NCI-H1436 (cell line): ENCODE measurements at regions not wholly inside any gene's neighbourhood (a gene's known extent, or its start where the extent isn't known, plus 50 kb on each side); places are given as distances from the start of the nearest gene placed in this dataset.

Source experiments
- DNase-seq: peaks from one replicate; lab custom pipeline; 2025; lab: John Stamatoyannopoulos, UW

DNA sequence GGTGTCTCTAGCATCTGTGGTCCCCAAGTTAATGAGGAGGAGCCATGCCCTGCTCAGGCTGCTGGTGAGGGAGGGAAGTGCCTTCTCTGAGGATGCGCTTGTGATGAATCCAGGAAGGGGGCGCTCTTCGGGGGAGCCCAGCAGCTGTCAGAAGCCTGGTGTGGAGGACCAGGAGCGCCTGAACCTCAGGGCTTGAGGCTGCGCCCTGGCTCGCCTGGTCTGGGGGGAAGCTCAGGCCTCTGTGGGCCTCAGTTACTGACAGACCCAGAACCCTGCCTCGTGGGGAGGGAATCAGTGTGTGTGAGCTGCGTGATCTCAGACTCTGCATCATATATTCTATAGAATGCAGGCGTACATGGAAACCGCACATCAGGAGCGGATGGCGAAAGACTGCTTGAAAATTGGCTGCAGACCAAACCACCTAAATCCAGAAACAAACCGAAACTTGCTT lies 126.1 kb downstream of the SEC14L1 start:
- DNase-seq = no peak

DNA sequence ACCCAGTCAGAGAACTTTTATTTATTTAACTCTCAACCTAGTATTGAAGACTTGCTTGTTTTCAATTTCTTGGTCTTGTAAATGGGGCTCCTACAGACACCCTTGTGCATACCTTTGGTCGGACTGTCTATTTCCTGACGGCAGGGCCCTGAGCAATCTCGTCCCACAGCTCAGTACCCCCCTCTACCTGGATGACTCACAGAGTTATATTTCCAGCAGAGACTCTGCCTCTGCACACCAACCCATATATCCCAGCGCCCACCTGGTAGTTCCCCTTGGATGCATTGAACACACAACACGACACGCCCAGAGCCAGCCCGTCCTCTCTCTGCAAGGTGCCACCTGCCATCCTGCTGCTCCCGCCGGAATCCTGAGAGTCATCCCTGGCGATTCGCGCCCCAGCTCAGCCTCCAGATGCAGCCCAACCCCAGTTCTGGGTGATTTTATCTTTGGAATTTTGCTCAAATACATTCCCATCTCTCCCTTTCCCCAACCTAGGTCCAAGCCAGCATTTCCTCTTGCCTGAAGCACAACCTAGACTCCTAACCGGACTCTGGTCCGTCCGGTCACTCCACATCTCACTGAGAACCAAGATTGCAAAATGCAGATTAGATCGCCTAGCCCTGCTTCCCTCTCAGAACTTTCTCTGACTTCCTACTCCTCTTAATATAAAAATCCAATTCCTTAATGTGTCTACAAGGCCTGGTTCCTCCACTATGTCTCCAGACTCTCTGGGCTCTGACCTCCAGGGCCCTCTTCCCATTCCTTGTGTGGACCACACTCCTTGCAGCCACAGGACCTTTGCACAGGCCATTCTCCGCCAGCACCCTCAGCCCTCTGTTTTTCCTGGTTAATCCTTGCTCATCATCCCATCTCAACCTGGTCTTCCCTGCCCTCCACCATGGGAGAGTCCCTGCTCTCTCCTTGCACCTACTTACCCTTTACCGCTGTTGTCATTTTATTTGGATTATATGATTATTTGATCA lies 129.2 kb downstream of the SEC14L1 start:
- no peak for DNase-seq

DNA sequence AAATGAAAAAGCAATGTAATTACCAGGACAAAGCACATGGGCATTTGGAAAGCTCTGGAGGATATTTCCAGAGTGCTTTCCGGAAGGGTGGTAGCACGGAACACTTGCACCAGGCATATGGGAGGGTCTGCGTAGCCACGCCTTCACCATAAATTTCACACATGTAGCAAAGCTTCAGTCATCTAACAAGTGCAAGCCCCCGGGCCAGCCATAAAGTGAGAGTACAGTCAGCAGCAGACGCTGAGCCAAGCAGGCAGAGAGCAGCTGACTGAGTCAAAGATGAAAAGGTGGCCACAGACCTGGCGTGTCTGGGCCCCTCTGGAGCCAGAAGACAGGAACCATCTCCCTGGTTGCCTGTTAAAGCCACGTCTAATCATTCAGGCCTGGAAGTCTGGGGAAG lies 130.6 kb downstream of the SEC14L1 start:
- no peak for DNase-seq

DNA sequence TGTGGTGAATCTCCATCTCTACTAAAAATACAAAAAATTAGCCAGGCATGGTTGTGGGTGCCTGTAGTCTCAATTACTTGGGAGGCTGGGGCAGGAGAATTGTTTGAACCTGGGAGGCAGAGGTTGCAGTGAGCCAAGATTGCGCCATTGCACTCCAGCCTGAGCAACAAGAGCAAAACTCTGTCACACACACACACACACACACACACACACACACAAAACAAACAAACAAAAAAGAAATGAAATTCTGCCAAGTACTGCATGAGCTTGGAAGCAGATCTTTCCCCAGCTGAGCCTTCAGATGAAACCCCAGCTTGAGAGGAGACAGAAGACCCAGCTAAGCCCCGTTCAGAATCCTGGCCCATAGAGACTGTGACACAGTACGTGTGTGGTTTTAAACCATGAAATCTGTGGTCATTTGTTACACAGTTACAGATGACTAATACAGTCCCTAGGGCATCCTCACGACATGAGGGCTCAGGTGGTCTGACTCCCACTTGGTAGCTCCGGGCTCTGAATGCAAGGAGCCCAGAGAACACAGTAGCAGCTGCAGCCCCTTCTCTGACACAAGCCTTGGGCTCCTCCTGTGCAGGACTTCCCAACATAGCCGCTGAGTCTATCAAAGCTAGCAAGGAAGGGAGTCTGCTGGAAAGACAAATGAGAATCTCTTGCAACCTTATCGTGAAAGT lies 132.8 kb downstream of the SEC14L1 start:
- DNase-seq = no peak

DNA sequence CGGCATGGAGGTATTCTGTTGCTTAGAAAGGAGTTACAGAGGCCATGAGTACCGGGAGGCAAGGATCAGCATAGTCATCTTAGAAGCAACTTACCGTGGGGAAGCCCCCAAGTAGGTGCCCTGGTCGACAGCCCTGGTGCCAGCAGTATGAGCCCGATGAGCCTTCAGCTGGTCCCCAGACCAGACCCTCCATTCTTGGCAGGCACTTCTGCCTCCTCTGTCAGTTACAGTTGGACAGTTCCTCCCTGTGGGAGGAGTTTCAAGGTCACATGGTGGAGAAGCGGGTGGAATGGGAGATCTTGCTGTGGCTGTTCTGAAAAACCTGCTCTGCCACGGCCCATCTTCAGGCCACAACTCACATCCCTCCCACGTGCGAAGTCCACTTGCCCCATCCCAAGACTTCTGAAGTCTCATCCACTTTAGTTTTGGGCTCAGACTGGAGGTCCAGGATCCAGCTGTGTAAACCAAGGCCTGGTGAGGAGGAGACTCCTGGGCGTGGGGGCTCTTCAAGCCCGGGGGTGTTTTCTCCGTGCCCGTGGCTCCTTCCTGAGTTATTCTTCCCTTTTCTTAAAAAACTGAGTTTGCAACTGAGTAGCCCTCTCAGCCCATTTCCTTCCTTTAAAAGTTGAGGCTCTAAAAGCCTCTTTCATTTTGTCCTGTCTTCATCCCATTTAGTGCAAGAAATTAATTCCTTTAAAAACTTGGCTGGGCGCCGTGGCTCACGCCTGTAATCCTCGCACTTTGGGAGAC lies 133.5 kb downstream of the SEC14L1 start:
- no peak for DNase-seq

DNA sequence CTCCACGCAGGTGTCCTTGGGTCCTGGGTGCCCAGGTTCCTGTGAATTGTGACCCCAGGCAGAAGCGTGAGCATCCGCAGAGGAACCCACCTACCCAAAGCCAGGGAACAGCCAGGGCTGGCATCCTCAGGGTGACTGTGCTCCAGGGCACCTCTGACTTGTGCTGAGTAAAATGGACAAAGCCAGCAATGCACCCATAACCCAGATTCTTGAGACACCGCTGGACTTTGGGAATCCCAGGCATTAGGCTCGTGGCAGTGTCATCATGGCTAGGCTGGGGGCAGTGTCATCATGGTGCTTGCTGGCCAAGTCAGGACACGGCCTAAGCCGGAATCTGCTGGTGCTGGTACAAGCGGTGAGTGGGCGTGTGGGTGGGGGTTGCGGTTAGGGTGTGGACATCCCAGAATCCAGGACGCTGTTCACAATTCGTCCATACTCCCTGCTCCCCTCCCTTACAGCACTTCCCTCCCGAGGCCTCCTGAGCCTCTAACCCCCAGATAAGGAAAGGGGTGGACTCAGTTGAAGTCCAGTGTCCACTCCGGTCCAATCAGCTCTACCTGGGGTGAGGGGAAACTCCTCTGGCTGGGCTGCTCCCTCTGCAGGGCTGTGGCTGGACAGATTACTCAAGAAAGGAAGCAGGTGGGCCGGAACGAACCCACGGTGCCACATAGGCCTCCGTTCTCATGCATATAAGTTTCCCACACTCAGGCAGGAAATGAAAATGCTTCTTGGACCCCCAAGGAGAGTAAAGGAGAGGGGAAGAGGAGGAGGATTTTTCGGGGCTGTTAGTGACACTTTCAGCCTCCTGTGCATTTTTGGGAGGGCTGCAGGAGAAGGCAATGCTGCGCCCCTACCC lies 138.9 kb downstream of the SEC14L1 start:
- DNase-seq = no peak

DNA sequence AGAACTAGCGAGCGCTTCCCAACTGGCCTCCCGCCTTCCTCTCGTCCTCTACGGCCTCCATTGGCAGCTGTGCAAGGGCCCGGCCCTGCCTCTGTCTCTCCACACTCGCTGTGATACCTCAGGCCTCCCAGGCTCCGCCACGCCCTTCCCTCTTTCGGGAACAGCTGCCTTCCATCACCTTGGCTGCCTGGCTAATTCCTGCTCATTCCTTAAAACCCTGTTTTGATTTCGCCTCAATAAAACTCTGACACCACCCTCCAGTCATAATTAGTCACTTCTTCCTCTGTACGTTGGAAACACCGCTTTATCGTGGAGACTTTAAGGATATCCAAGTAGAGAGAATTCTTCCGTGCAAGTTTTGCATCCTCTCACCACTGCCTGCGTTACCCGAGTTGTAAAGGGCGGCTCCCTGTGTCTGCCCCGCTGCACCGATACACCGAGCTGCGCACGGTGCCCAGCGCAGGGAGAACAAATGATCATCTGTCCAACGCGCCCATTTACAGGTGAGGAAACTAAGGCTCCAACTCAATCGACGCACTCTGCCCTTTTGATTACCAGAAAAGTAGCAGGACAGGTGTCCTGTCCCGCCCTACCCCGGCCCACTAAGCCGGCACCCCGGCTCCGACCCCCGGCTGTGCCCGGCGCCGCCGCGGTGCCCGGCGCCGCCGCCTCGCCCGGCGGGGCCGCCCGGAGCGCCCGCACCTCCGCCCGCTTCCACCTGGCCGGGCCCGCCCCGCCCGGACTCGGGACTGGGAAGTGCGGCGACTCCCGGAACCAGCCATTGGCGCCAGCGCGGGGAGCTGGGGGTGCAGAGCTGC lies 139.7 kb downstream of the SEC14L1 start:
- no peak for DNase-seq

DNA sequence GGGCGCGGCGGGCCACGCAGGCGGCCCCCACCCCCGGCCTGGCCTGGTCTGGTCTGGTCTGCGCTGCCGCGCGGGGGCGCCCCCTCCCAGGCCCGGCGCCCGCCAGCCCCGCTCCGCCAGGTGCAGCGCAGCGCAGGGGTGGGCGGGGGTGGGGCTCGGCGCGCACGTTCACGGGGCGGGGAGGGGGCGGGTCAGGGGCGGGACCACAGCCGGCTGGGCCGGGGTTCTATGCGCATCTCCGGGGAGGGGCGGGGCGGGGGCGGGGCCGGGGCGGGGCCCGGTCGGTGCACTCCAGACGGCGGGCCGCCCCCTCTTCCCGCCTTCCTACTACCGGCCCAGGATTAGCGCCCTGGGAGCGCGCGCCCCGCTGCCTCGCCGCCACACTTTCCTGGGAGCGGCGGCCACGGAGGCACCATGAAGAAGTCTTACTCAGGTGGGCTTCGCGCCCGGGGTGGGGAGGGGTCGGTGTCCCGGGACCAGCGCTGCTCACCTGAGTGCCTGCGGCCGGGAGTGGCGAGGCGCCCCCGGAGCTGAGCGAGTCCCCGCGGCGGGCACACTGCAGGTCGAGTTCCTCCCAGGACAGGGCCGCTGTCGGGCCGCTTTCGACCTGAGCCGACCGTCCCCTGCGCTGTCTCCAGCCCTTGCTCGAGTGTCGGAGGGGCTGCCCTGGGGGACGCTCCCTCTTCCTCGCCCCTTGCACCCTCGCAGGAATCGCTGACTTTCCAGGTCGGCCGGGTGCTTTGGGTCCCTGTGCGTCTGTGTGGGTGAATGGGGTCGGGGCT lies 140.5 kb downstream of the SEC14L1 start:
- peak; percentile 79 for DNase-seq

DNA sequence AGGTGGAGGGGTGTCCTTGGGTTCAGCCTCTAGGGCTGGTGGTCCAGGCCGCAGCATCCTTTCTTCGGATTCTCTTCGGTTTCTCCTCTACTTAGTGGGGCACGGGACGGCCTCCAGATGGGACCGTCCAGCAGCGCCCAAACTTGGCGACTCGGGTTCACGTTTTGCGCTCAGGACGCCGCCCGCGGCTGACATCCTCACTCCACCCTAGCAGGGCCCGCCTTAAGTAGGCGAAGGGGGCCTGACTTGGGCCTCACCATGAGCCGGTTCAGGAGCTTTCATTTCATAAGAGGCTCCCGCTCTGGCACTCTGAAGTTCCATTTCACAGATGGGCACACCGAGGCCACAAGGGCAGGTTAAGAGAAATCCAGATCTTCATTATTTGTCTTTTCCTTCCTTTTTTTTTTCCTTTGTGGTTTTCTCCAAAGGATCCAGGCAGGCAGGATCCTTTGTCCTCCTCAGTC lies 141.2 kb downstream of the SEC14L1 start:
- DNase-seq = no peak

DNA sequence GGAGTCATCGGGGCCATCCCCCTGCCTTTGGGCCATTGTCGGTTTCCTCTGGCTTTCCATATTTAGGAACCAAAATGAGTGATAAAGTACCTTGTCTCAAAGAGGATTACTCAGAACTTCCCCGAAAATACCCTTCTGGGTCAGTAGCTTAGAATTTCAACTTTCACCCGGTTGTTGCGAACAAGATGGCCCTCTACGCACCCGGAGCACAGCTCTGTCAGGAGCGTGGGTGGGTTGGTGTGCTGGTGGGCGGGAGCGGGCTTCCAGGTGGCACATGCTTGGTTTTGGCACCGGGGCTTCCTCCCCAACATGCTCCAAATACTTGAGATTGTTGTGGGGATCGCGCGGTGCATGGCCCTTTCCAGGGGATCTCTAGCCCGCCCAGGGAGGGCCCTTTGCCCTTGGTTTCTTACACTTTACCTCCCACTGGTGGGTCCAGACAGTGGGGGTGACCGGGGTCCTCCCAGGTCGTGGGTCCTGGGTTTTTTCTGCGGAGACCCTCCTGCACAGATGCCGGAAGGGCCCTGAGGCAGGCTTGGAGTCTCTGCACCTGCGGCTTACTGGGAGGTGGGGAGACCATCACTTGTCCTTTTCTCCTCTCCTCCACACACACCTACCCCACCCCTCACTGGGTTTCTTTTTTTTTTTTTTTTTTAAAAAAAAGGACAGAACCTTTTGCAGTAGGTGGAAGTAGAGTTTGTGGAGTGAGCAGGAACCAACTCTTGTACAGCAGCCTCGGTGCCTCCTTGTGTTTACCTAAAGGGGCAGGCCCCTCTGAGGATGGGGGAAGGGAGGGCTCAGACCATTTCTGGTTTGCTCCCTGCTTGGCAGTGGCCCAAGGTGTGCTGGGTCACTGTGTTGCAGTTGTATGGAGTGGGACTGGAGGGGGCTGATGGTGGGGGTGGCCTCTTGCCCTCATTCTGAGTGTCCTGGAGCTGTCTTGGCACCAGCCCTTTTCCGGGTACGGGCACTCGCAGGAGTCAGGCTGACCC lies 142.1 kb downstream of the SEC14L1 start:
- DNase-seq = no peak

DNA sequence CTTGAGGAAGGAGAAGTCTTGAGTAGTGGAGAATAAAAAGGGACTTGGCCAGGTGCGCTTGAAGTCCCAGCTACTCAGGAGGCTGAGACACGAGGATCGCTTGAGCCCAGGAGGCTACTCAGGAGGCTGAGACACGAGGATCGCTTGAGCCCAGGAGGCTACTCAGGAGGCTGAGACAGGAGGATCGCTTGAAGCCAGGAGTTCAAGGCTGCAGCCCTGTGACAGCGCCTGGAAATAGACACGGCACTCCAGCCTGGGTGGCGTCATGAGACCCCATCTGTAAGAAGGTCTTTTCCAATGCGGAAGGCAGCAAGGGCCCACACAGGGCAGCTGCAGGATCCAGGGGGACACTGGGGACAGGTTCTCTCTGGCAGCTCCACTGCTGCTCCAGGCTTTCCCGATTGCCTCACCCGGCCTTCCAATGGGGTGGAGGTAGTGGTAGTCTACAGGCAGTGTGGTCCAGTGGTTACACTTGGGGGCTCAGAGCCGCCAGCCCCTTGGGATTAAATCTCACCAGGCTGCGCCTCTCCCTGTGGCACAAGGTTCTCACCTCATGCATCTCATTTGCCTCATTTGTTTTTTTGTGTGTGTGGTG lies 143.4 kb downstream of the SEC14L1 start:
- no peak for DNase-seq

DNA sequence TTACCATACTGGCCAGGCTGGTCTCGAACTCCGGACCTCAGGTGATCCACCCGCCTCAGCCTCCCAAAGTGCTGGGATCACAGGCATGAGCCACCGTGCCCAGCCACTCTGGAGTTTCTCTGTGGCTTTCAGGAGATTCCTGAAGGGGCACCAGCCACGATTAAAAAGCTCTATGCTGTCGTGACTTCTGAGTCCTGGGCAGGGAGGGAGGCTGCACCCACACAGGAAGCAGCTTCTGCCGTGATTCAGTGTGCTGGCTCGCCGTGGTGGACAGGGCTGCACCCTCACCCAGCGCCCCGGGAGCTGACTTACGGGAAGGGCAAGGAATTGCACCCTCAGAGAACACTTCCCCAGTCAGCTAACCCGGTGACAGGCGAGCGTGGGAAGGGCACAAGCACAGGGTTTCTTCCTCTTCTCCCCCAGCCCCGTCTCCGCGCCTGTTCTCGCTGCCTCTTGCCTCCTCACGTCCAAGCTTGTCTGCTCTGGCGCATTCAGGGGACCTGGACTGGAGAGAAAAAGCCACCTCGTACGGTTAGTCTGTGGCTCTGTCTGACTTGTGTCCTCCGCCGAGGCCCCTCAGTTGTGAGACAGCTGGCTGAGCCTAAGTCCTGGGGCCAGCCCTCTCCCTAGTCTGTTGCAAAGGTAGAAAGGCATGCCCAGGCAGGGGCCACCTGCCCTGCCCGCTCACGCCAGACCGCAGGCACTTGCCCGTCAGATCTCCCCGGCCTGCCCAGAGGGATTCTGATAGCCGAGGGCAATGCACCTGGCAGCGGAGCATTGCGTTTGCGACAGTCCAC lies 145.0 kb downstream of the SEC14L1 start:
- DNase-seq = no peak

DNA sequence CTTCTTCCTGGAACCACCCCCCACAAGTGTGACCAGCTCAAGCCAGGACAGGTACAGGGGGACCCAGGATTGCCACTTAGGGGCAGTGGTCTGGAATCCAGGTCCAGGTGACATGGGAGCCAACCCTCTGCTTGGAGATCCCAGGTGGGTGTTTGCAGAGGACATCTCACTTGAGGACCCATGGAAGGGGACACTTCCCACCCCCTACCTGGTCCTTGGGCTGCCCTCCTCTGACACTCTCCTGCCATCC lies 145.5 kb downstream of the SEC14L1 start:
- DNase-seq = no peak

DNA sequence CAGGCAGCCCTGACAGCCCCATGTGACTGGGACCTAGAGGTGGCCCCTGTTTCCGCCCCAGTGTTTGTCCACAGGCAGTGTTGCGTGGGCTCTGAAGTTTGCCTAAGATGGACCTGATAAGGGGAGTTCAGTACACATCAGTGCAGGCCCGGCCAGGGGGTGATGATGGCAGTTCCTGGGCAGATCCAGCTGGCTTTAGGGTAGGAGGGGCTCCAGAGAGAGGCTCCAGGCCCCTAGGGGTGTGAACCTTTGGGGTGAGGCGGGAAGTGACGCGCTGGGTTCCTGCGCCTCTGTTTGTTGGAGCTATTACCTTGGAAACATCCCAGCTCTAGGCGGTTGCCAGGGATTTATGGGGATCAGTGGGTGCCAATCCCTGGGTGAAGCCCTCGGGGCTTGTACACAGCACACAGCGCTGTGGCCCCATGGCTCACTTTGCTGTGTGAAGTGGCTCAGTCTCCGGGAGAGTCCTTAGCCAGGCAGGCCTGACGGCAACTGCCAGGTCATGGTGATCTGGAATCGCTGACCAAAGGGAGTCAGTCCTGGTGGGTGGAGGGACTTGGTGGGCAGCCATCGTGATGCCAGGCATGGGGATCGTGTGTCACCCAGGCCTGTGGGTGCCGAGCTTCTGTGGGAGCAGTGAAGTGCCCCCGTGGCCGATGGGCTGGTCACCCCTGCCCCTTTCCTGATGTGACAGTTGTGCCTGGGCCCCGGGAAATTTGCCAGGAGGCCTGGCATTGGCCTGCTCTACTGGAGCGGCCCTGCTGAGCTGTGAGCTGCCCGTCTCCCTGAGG lies 146.1 kb downstream of the SEC14L1 start:
- DNase-seq = no peak

DNA sequence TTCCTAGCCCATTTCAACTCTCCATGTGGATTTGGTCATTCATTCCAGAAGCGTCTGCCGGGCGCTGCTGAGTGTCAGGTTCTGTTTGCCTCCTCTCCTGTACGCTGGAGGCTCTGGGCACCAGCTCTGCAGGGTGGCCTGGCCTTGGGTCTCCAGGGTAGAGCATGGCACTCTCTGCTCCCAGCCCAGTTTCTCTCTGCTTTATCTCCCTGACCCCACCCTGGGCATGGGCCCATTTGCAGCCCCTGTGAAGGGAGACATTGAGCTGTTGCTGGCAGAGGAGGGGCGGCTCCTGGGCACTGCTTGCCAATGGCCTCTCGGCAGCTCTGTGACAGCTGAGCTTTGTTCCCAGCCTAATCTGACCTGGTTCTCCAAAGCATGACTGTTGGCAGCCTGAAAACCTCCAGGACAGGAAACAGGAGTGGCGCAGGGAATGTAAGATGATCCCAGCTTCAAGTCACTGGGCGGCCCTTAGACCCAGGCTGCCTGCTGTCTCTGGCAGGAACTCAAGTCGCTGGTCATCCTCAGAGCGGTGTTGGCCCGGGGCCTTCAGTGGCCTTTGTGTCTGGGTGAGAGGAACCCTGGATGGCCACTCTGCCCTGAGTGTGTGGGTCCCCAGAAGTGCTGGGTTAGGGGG lies 146.8 kb downstream of the SEC14L1 start:
- no peak for DNase-seq

DNA sequence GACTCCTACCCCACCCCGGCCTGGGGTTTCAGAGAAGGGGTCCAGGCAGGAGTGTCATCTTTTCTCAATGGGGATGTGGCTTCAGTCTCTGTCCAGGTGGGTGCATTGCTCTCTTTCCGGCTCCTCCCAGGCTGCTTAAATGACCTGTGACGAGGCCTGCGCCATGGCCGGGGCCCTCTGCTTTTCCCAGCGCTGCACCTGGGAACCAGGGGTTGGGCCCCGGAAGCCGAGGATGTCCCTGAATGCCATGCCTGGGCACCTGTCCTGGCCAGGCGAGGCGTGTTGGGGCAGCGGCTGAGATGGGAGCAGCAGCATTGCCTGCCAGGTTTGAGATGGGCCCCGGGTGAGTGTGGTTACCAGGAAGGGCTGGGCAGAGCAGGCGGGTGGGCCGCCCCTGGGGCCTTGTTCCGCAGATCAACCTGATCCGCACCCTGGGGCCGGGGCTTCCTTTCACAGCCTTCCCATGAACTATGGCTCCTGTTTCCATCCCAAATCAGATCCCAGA lies 147.4 kb downstream of the SEC14L1 start:
- no peak for DNase-seq
